IPS DF 6.9 (cell line): ENCODE measurements at regions not wholly inside any gene's neighbourhood (a gene's known extent, or its start where the extent isn't known, plus 50 kb on each side); places are given as distances from the start of the nearest gene placed in this dataset.

ENCODE experiments used
- DNase-seq: peaks from one replicate; pipeline ENCODE4 v3.0.0-alpha.2; 2013; ENCODE audit warnings: low read depth, low spot score
- H3K27ac ChIP-seq: one replicate; pipeline ENCODE4 v1.5.1; 2013; ENCODE audit warnings: low read length, control low read depth
- H3K27me3 ChIP-seq: 2 replicates; pipeline ENCODE4 v1.6.1; 2013; ENCODE audit warnings: mild to moderate bottlenecking, low read length; ENCODE audit not compliant: control insufficient read depth, insufficient read depth
- H3K36me3 ChIP-seq: 2 replicates; pipeline ENCODE4 v1.6.1; 2013; ENCODE audit warnings: low read length; ENCODE audit not compliant: control insufficient read depth, insufficient read depth
- H3K4me1 ChIP-seq: 2 replicates; pipeline ENCODE4 v1.6.1; 2013; ENCODE audit warnings: low read length; ENCODE audit not compliant: control insufficient read depth, insufficient read depth
- H3K4me3 ChIP-seq: 2 replicates; pipeline ENCODE4 v1.5.1; 2013; ENCODE audit warnings: mild to moderate bottlenecking, low read length
- H3K9me3 ChIP-seq: 2 replicates; pipeline ENCODE4 v1.6.1; 2013; ENCODE audit warnings: low read length, inconsistent platforms; ENCODE audit not compliant: control insufficient read depth, insufficient read depth
- WGBS: extraction: QIAGEN DNeasy Blood & Tissue Kit; methylation state at CpG from one replicate; pipeline ENCODE4 v1.1.7; 2013; ENCODE audit warnings: mixed read lengths, missing lambda C conversion rate; ENCODE audit not compliant: insufficient read length, insufficient coverage; 5-methylcytosine and 5-hydroxymethylcytosine counted together

GRCh38 chr17:5687646-5688045 is 103.3 kb upstream of the NLRP1 start:
- Histone ChIP-seq H3K4me1 (no peaks in the 10 kb centered on the region; the same call in 1 of the 2 replicates), H3K9me3 (no peaks in the 10 kb centered on the region), H3K27me3 (no peaks in the 10 kb centered on the region), H3K27ac (no peak overlapping the region), H3K36me3 (no peaks in the 10 kb centered on the region), H3K4me3 (no peak overlapping the region)
- whole genome bisulfite sequencing: no CpG with 5 or more reads among the region's 8 CpGs
- no peak for DNase-seq

- WGBS: no CpG with 5 or more reads among the region's 9 CpGs
Observed at GRCh38 chr17:5693821-5694220, 109.5 kb upstream of the NLRP1 start.

GRCh38 chr17:5694551-5694950 is 110.2 kb upstream of the NLRP1 start:
- Histone ChIP-seq H3K36me3 (no peaks in the 10 kb centered on the region), H3K9me3 (no peaks in the 10 kb centered on the region), H3K4me3 (no peak overlapping the region), H3K27ac (no peak overlapping the region), H3K4me1 (peaks cover 1% of the 10 kb centered on the region; the same call in 1 of the 2 replicates), H3K27me3 (no peaks in the 10 kb centered on the region)
- DNase-seq: no peak
- no CpG with 5 or more reads among the region's 8 CpGs for WGBS

More at GRCh38 chr17:5693821-5694220, 109.5 kb upstream of the NLRP1 start:
- Histone ChIP-seq H3K27me3 (no peaks in the 10 kb centered on the region), H3K4me3 (no peak overlapping the region), H3K4me1 (peaks cover 1% of the 10 kb centered on the region; the same call in 1 of the 2 replicates), H3K9me3 (no peaks in the 10 kb centered on the region), H3K27ac (no peak overlapping the region), H3K36me3 (no peaks in the 10 kb centered on the region)
- DNase-seq: no peak

GRCh38 chr17:5695480-5695879 is 111.2 kb upstream of the NLRP1 start:
- no CpG with 5 or more reads among the region's 3 CpGs for whole genome bisulfite sequencing
- no peak for DNase-seq
- no peak overlapping the region for H3K4me3 ChIP-seq
- no peaks in the 10 kb centered on the region for H3K36me3 ChIP-seq
- no peaks in the 10 kb centered on the region for H3K9me3 ChIP-seq
- no peak overlapping the region for H3K27ac ChIP-seq
- no peaks in the 10 kb centered on the region for H3K27me3 ChIP-seq
- H3K4me1 ChIP-seq: peaks cover 6% of the 10 kb centered on the region

- Histone ChIP-seq H3K9me3 (no peaks in the 10 kb centered on the region), H3K4me1 (peaks cover 11% of the 10 kb centered on the region), H3K4me3 (no peak overlapping the region), H3K36me3 (no peaks in the 10 kb centered on the region), H3K27ac (no peak overlapping the region), H3K27me3 (no peaks in the 10 kb centered on the region)
- DNase-seq: no peak
Observed at GRCh38 chr17:5698959-5699358, 114.7 kb upstream of the NLRP1 start.

- H3K4me3 ChIP-seq: no peak overlapping the region
- WGBS: no CpG with 5 or more reads among the region's 7 CpGs
- no peaks in the 10 kb centered on the region for H3K27me3 ChIP-seq
- no peak overlapping the region for H3K27ac ChIP-seq
- H3K4me1 ChIP-seq: peaks cover 9% of the 10 kb centered on the region; the same call in 1 of the 2 replicates
- no peaks in the 10 kb centered on the region for H3K9me3 ChIP-seq
- no peaks in the 10 kb centered on the region for H3K36me3 ChIP-seq
- no peak for DNase-seq
Observed at GRCh38 chr17:5699814-5700213, 115.5 kb upstream of the NLRP1 start.

- Histone ChIP-seq H3K27me3 (no peaks in the 10 kb centered on the region), H3K27ac (no peak overlapping the region), H3K36me3 (no peaks in the 10 kb centered on the region), H3K4me1 (peaks cover 12% of the 10 kb centered on the region; the same call in 1 of the 2 replicates), H3K4me3 (no peak overlapping the region), H3K9me3 (no peaks in the 10 kb centered on the region)
- WGBS: no CpG with 5 or more reads among the region's 2 CpGs
- DNase-seq: no peak
Observed at GRCh38 chr17:5700745-5701144, 116.4 kb upstream of the NLRP1 start.

GRCh38 chr17:5701381-5701780 is 117.1 kb upstream of the NLRP1 start:
- Histone ChIP-seq H3K27me3 (no peaks in the 10 kb centered on the region), H3K4me3 (no peak overlapping the region), H3K4me1 (peaks cover 12% of the 10 kb centered on the region; the same call in 1 of the 2 replicates), H3K27ac (no peak overlapping the region), H3K36me3 (no peaks in the 10 kb centered on the region), H3K9me3 (no peaks in the 10 kb centered on the region)
- DNase-seq: no peak
- WGBS: no CpG with 5 or more reads among the region's 3 CpGs

- H3K4me3 ChIP-seq: no peak overlapping the region
- no peaks in the 10 kb centered on the region for H3K36me3 ChIP-seq
- H3K4me1 ChIP-seq: peaks cover 12% of the 10 kb centered on the region; the same call in 1 of the 2 replicates
- no peak overlapping the region for H3K27ac ChIP-seq
- WGBS: no CpG with 5 or more reads among the region's 6 CpGs
- H3K9me3 ChIP-seq: no peaks in the 10 kb centered on the region
- DNase-seq: no peak
- no peaks in the 10 kb centered on the region for H3K27me3 ChIP-seq
Observed at GRCh38 chr17:5702951-5703510, 118.7 kb upstream of the NLRP1 start.

GRCh38 chr17:5703736-5704135 is 119.4 kb upstream of the NLRP1 start:
- H3K9me3 ChIP-seq: no peaks in the 10 kb centered on the region
- H3K27me3 ChIP-seq: no peaks in the 10 kb centered on the region
- H3K27ac ChIP-seq: no peak overlapping the region
- H3K36me3 ChIP-seq: no peaks in the 10 kb centered on the region
- H3K4me3 ChIP-seq: no peak overlapping the region
- no peak for DNase-seq
- H3K4me1 ChIP-seq: peaks cover 12% of the 10 kb centered on the region; the same call in 1 of the 2 replicates
- WGBS: no CpG with 5 or more reads among the region's 2 CpGs
